Sigmoid colon (tissue), 6 donors: ENCODE measurements at regions not wholly inside any gene's neighbourhood (a gene's known extent, or its start where the extent isn't known, plus 50 kb on each side); places are given as distances from the start of the nearest gene placed in this dataset.

Experiments used
- DNase-seq: peaks from one replicate; pipeline ENCODE4 v3.0.0-alpha.2; 2019
- H3K27ac ChIP-seq, 4 donors: fragments of 200-600 bp; sonication (generic); one replicate each; pipeline ENCODE4 v1.5.1; 2016 to 2019; ENCODE audit warnings: mild to moderate bottlenecking in 1 of 4
- H3K27me3 ChIP-seq, 3 donors: fragments of 200-600 bp; sonication (generic); one replicate each; pipeline ENCODE4 v1.5.1; 2019; ENCODE audit warnings: mild to moderate bottlenecking in 1 of 3
- H3K36me3 ChIP-seq, 4 donors: fragments of 200-600 bp; sonication (generic); one replicate each; pipeline ENCODE4 v1.5.1; 2016 to 2019
- H3K4me1 ChIP-seq, 4 donors: fragments of 200-600 bp; sonication (generic); one replicate each; pipeline ENCODE4 v1.5.1; 2017 to 2019
- H3K4me3 ChIP-seq, 4 donors: fragments of 200-600 bp; sonication (generic); one replicate each; pipeline ENCODE4 v1.5.1; 2017 to 2019; ENCODE audit warnings: mild to moderate bottlenecking in 2 of 4, moderate library complexity in 1 of 4
- H3K9me3 ChIP-seq, 4 donors: fragments of 200-600 bp in 3 of 4; sonication (generic) in 3 of 4; one replicate each; pipeline versions ENCODE4 v1.5.1 to v1.6.1; 2013 to 2019
- EP300 ChIP-seq, 4 donors: sonication (generic); formaldehyde crosslinking; IDR thresholded peaks; one replicate each; pipeline ENCODE4 v1.6.1; 2017; ENCODE audit warnings: antibody characterized with exemption in 4 of 4
- POLR2A ChIP-seq, 2 donors: fragments of 450-650 bp; IDR thresholded peaks; one replicate each; pipeline ENCODE4 v1.6.1; 2016; ENCODE audit warnings: antibody characterized with exemption in 2 of 2, mild to moderate bottlenecking in 2 of 2, moderate library complexity in 2 of 2
- POLR2AphosphoS5 ChIP-seq, 4 donors: sonication (generic); formaldehyde crosslinking; IDR thresholded peaks; one replicate each; pipeline ENCODE4 v1.6.1; 2017; ENCODE audit warnings: antibody characterized with exemption in 4 of 4
- WGBS, 2 donors: extraction: QIAGEN DNeasy Blood & Tissue Kit; methylation state at CpG; one replicate each; pipeline ENCODE4 v1.1.7; 2013; 5-methylcytosine and 5-hydroxymethylcytosine counted together
- intact Hi-C: fragments of 100-400 bp; cut with DNase I; formaldehyde crosslinking; loops from one replicate; pipeline ENCODE4 v1.15.1; 2023
- TF ChIP-seq, protein P1 (sequence below), 4 experiments: fragments of 450-650 bp in 3 of 4; fragments of 200-600 bp in 1 of 4; IDR thresholded peaks; one replicate each; pipeline ENCODE4 v1.5.1; 2016 to 2019; ENCODE audit warnings: antibody characterized with exemption in 4 of 4, mild to moderate bottlenecking in 3 of 4, moderate library complexity in 2 of 4
- donor health status: healthy with polysubstance abuse.
- donor health status: healthy.

DNA sequence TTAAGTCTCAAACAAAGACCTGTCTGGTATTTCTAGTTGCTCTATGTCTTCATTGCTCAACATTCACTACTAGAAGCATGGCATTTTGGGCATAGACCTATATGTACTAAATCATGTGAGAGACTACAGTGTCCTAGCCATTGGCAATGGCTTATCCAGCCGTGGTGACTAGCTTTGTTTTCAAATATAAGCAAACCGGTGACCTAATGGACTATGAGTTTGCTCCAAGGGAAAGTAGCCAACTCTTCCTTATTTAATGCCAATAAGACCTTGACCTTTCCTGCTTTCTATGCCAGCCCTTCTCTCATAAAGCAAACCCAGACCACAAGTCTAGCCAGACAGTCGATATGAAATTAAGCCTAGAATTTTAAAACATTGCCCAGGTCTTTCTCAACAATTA is 113.7 kb upstream of the CREB1 start:
- no peaks in the 10 kb centered on the region for H3K4me1 ChIP-seq
- DNase-seq, result no peak
- TF ChIP-seq POLR2A (IDR thresholded peaks at IDR 0.05) (no peak), POLR2AphosphoS5 (IDR thresholded peaks at IDR 0.05) (no peak), EP300 (IDR thresholded peaks at IDR 0.05) (no peak)
- TF ChIP-seq, protein P1, sequence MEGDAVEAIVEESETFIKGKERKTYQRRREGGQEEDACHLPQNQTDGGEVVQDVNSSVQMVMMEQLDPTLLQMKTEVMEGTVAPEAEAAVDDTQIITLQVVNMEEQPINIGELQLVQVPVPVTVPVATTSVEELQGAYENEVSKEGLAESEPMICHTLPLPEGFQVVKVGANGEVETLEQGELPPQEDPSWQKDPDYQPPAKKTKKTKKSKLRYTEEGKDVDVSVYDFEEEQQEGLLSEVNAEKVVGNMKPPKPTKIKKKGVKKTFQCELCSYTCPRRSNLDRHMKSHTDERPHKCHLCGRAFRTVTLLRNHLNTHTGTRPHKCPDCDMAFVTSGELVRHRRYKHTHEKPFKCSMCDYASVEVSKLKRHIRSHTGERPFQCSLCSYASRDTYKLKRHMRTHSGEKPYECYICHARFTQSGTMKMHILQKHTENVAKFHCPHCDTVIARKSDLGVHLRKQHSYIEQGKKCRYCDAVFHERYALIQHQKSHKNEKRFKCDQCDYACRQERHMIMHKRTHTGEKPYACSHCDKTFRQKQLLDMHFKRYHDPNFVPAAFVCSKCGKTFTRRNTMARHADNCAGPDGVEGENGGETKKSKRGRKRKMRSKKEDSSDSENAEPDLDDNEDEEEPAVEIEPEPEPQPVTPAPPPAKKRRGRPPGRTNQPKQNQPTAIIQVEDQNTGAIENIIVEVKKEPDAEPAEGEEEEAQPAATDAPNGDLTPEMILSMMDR (IDR thresholded peaks at IDR 0.05), result no peak
- no peak overlapping the region for H3K27ac ChIP-seq
- 30 to 69% methylated on average over 3 of the region's 3 CpGs for WGBS, 2 donors
- H3K27me3 ChIP-seq, result no peaks in the 10 kb centered on the region
- intact Hi-C loops, result no loop called here
- H3K4me3 ChIP-seq, result no peak overlapping the region
- H3K36me3 ChIP-seq, result no peaks in the 10 kb centered on the region
- no peaks in the 10 kb centered on the region for H3K9me3 ChIP-seq

DNA sequence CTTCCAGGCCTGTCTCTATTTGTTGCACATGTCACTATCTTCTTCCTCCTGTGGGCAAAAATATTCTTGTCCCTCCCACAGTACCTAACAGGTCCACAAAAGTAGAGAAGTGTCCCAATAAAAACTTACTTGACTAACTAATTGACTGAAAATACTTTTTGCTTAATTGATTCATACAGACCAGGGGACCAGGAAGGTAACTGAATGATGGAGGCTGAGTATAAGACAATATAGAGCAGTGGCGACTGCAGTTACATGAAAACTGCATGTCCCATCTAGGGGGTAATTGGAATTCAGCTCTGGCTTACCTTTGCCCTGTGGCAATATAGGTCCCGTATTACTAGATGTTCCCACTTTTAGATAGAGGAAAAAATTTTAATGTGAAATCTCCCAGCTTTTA is 112.9 kb upstream of the CREB1 start:
- no peak overlapping the region for H3K27ac ChIP-seq
- intact Hi-C loops, result no loop called here
- no peaks in the 10 kb centered on the region for H3K9me3 ChIP-seq
- no peaks in the 10 kb centered on the region for H3K4me1 ChIP-seq
- no peak overlapping the region for H3K4me3 ChIP-seq
- 91 to 96% methylated on average over 2 of the region's 2 CpGs for WGBS, 2 donors
- no peak for DNase-seq
- H3K27me3 ChIP-seq, result no peaks in the 10 kb centered on the region
- H3K36me3 ChIP-seq, result no peaks in the 10 kb centered on the region
- TF ChIP-seq EP300 (IDR thresholded peaks at IDR 0.05), result no peak
- TF ChIP-seq, protein P1 (IDR thresholded peaks at IDR 0.05), result no peak
- no peak for TF ChIP-seq POLR2AphosphoS5 (IDR thresholded peaks at IDR 0.05)
- no peak for TF ChIP-seq POLR2A (IDR thresholded peaks at IDR 0.05)

DNA sequence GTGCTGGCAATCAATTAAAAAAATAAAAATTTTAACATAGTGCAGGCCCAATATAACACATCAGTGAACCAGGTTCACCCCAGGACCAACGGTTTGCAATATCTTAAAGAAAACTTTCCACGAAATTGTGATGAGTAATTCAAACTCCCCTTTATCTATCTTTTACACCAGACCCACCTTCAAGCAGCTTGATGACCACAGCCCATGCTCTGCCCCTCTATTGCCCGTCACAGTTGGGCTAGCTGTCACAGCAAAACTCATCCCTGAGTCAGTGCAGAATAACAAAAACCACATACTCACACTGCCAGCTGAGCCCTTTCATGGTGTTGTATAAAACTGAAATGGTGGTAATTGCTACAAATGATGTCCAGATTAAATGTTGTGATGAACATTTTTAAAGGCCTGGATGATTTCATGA is 112.5 kb upstream of the CREB1 start:
- DNase-seq, result no peak
- no peaks in the 10 kb centered on the region for H3K4me1 ChIP-seq
- no peak for TF ChIP-seq EP300 (IDR thresholded peaks at IDR 0.05)
- TF ChIP-seq, protein P1 (IDR thresholded peaks at IDR 0.05), result no peak
- no peak for TF ChIP-seq POLR2AphosphoS5 (IDR thresholded peaks at IDR 0.05)
- no peak for TF ChIP-seq POLR2A (IDR thresholded peaks at IDR 0.05)
- no peak overlapping the region for H3K4me3 ChIP-seq
- WGBS, 2 donors, result 80 to 81% methylated on average over 3 of the region's 3 CpGs
- no peaks in the 10 kb centered on the region for H3K9me3 ChIP-seq
- no peaks in the 10 kb centered on the region for H3K36me3 ChIP-seq
- no peaks in the 10 kb centered on the region for H3K27me3 ChIP-seq
- no peak overlapping the region for H3K27ac ChIP-seq
- intact Hi-C loops, result no loop called here

DNA sequence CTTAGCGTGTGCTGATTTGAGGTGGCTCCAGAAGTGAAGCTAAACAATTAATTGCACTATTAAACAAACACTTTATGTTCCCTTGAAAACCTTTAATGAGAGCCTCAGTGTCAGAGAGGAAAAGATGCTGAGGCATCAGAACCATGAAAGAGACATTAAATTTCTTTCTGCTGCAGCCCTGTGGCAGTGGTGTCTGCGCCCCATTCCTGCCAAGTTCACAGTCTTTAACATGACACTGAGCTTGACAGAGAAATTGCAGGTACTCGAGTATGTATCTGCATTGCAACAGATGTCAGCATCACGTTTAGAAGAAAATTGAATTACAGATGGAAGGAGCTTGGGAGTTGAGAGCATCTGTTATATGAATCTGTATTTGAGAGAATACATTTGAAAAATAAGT is 111.3 kb upstream of the CREB1 start:
- Histone ChIP-seq H3K36me3 (no peaks in the 10 kb centered on the region), H3K4me1 (no peaks in the 10 kb centered on the region), H3K4me3 (no peak overlapping the region), H3K27ac (no peak overlapping the region), H3K9me3 (no peaks in the 10 kb centered on the region), H3K27me3 (no peaks in the 10 kb centered on the region)
- WGBS, 2 donors, result 59 to 66% methylated on average over 4 of the region's 4 CpGs
- intact Hi-C loops, result no loop called here
- TF ChIP-seq, protein P1 (IDR thresholded peaks at IDR 0.05), result no peak
- TF ChIP-seq POLR2AphosphoS5 (IDR thresholded peaks at IDR 0.05) (no peak), EP300 (IDR thresholded peaks at IDR 0.05) (no peak), POLR2A (IDR thresholded peaks at IDR 0.05) (no peak)
- DNase-seq, result no peak

DNA sequence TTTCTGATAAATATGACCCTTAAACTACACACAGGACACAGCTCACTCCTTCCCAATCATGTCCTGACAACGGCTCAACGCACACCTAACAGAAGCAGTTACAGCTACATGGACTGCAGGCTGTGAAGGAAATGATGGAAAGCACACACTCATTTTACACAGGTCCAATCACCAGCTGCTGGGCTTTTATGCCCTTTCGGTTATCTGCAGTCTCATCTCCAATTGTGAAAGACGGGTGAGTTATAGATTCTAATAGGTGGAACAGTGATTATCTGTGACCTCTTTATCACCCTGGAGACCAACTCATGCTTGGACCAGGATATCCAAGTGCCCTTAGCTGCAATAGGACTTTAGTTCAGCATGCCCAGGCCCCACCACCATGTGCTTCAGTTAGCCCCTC is 110.4 kb upstream of the CREB1 start:
- WGBS, 2 donors, result 68 to 94% methylated on average over 4 of the region's 4 CpGs
- Histone ChIP-seq H3K9me3 (no peaks in the 10 kb centered on the region), H3K27me3 (no peaks in the 10 kb centered on the region), H3K27ac (no peak overlapping the region), H3K4me3 (no peak overlapping the region), H3K4me1 (no peaks in the 10 kb centered on the region), H3K36me3 (no peaks in the 10 kb centered on the region)
- no peak for DNase-seq
- TF ChIP-seq, protein P1 (IDR thresholded peaks at IDR 0.05), result no peak
- TF ChIP-seq POLR2A (IDR thresholded peaks at IDR 0.05), result no peak
- no peak for TF ChIP-seq EP300 (IDR thresholded peaks at IDR 0.05)
- no peak for TF ChIP-seq POLR2AphosphoS5 (IDR thresholded peaks at IDR 0.05)
- intact Hi-C loops, result no loop called here
